ENCODE measurements at regions not wholly inside any gene's neighbourhood (a gene's known extent, or its start where the extent isn't known, plus 50 kb on each side); places are given as distances from the start of the nearest gene placed in this dataset.
"Not testable (repeated sequence)": the region's sequence is repeated elsewhere in the genome, so short reads cannot be mapped to it uniquely, and the experiment has no call there.

DNA sequence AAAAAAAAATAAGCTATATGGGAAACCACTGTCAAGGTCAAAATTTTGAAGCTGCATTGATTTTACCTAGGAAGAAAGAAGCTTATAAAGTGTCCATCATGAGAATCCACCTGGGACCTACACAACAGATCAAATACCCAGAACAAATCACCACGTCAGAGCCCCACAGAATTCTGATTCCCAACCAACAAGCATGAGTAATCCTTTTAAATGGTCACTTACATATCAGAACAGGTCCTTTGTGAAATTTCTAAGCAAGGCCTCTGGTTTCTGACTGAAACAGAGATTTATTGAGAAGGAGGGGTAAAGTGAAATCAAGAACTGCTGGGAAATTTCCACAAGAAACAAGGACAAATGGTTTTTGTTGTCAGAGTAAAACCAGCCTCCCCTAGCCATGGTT lies 93.2 kb downstream of the FOXD4L6 start:
- not testable (repeated sequence) for DNase-seq (ENCODE audit: low read depth in 1 of 2, low spot score in 1 of 2); H3K36me3 ChIP-seq; H3K4me1 ChIP-seq (ENCODE audit: low read depth); H3K27ac ChIP-seq; H3K9me3 ChIP-seq (ENCODE audit: low read depth); H3K4me3 ChIP-seq; H3K27me3 ChIP-seq

DNA sequence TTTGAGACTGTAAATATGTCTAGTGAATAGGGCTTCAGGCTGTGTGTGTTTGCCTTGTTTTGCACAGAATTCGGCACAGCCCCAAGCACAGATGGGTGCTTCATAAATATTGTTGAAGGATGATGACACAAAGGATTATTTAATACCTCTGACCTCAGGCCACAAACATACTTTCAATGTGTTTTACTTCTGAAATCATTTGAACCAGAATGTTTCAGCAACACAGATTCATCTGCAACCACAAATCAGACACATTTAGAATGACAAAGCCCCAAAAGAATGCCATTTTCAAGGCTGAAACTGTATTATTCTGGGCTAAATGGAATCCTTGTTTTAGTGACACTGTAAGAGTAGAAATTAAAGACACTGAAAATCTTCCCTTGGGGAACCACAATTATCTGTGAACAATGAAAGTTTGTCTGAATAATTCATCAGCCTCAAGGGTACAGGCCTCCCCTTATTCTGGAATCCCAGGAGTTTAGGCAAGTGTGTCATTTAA lies 93.7 kb downstream of the FOXD4L6 start:
- not testable (repeated sequence) for H3K4me3 ChIP-seq; H3K4me1 ChIP-seq (ENCODE audit: low read depth); H3K27ac ChIP-seq; H3K36me3 ChIP-seq; H3K9me3 ChIP-seq (ENCODE audit: low read depth); H3K27me3 ChIP-seq
- DNase-seq (ENCODE audit: low read depth in 1 of 2, low spot score in 1 of 2) = peak in 1 of 2 donors; percentile 9

DNA sequence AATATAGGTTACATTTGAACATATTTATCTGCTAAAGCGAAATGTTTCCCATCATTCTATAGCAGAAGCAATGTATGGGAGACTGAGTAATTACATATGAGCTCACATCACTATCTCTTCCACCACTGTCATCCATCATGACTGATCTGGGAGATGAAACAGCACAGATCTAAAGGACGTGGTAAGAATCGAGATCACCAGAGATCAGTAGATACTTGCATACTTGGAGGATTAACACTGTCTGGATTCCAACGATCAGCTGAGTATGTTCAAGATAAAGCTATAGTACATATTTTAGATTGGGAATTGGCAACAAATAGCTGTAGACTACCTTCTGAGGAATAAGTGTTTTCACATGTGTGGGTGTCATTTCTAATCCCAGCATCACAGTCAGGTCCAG lies 94.6 kb downstream of the FOXD4L6 start:
- not testable (repeated sequence) for DNase-seq (ENCODE audit: low read depth in 1 of 2, low spot score in 1 of 2); H3K27me3 ChIP-seq; H3K4me1 ChIP-seq (ENCODE audit: low read depth); H3K9me3 ChIP-seq (ENCODE audit: low read depth); H3K27ac ChIP-seq; H3K4me3 ChIP-seq; H3K36me3 ChIP-seq

DNA sequence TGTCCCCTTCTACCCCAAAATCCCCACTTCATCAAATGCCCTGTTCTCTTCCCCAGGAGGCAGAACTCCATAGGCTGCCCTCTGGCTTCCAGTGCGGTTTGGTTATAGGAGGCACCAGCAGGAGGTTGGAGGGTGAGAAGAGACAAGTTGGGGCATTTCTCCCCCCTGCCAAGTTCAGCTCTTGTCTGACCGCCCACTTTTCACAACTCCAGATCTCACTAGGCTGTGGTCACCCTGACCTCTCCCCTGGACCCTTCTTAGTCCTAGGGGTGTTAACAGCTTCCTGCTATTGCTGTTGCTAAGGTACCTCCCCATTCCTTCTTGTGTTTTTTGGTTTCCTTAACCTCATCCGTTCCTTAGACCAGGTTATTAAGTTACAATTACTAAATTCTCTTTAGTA lies 95.1 kb downstream of the FOXD4L6 start:
- not testable (repeated sequence) for H3K4me1 ChIP-seq (ENCODE audit: low read depth); H3K36me3 ChIP-seq; H3K27ac ChIP-seq; H3K27me3 ChIP-seq; H3K9me3 ChIP-seq (ENCODE audit: low read depth); DNase-seq (ENCODE audit: low read depth in 1 of 2, low spot score in 1 of 2); H3K4me3 ChIP-seq

DNA sequence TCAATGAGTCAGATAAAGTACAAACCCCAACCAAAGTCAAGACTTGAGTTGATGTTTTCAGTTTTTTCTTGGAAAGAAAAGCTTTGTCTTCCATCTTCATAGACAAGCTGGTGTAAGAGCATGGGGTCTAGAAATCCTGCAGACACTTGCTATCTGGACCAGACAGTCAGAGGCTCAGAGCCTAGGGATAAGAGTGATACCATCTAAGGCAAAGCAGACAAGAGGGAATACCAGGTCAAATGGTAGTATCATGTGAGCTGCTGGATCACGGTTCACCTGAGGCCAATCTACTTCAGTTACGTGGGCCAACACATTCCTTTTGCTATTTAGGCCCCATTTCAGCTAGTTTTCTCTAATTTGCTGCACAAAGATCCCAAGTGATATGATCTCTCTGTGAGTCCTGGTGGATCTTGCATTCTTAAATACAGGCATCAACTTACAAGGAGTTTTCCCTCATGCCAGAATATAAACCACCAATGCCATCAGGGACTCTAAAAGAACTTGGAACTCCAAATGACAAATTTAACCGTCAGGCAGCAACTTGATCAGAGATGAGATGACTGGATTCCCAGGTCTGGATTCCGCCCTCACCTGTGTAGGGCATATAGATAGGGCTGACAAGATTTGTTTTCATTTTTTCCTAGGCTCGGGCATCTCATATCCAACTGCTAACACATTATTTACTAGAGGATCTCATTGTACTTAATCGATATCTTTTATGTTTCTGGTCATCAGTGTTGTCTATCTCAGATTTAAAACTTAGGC lies 101.4 kb downstream of the FOXD4L6 start:
- H3K4me3 ChIP-seq; H3K9me3 ChIP-seq (ENCODE audit: low read depth); H3K36me3 ChIP-seq; DNase-seq (ENCODE audit: low read depth in 1 of 2, low spot score in 1 of 2); H3K27me3 ChIP-seq; H3K27ac ChIP-seq; H3K4me1 ChIP-seq (ENCODE audit: low read depth): not testable (repeated sequence)

DNA sequence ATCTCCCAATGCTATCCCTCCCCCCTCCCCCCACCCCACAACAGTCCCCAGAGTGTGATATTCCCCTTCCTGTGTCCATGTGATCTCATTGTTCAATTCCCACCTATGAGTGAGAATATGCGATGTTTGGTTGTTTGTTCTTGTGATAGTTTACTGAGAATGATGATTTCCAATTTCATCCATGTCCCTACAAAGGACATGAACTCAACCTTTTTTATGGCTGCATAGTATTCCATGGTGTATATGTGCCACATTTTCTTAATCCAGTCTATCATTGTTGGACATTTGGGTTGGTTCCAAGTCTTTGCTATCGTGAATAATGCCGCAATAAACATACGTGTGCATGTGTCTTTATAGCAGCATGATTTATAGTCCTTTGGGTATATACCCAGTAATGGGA lies 106.1 kb downstream of the FOXD4L6 start:
- H3K27me3 ChIP-seq; H3K36me3 ChIP-seq; H3K4me1 ChIP-seq (ENCODE audit: low read depth); H3K27ac ChIP-seq; H3K4me3 ChIP-seq; H3K9me3 ChIP-seq (ENCODE audit: low read depth); DNase-seq (ENCODE audit: low read depth in 1 of 2, low spot score in 1 of 2): not testable (repeated sequence)

DNA sequence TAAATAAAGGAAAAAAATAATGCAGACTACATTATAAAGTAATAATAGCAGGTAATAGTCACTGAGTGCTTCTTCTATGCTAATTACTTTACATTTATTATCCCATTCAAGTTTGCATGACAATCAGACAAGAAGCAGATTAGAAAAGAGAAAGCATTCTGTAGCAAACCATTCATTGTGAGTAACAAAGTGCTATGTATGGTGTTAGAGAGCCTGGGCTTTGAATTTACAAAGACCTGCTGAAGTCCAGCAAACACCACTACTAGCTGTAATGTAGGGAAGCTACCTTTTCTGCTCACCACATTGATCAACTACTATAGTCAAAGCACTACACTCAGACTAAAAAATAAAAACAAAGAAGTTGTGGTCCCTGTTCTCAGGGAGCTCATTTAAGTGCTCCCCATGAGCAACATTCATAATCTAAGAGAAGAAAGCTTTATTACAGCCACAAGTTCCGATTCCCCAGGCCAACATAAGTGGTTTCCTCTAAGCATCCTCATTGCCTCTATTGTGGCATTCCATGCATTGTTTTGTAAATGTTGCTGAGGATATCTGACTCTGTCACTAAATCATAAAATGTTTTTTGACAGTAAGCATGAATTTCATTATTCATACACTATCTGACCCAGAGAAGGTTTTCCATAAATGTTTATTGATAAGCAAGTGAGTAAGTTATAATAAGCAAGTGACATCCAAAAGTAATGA lies 108.5 kb downstream of the FOXD4L6 start:
- H3K27ac ChIP-seq; DNase-seq (ENCODE audit: low read depth in 1 of 2, low spot score in 1 of 2); H3K36me3 ChIP-seq; H3K27me3 ChIP-seq; H3K4me1 ChIP-seq (ENCODE audit: low read depth); H3K9me3 ChIP-seq (ENCODE audit: low read depth); H3K4me3 ChIP-seq: not testable (repeated sequence)

DNA sequence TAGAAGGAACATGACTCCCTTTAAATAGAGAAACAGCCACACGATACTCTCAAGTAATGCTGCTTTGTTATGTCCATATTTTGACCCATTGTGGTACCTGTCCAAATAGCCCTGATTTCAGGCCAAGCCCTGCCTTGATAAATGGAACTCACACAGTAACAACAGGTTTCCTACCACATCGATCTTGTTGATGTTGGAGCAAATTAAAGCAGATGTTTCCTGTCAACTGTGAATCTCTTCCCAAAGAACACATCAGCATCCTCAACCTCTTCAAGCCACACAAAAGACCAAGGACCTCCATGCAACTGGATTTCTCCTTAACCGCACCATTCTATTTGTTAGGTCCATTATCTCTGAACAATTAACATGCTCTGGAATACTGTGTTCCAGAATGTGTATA lies 109.5 kb downstream of the FOXD4L6 start:
- not testable (repeated sequence) for H3K4me3 ChIP-seq; H3K9me3 ChIP-seq (ENCODE audit: low read depth); H3K4me1 ChIP-seq (ENCODE audit: low read depth); H3K36me3 ChIP-seq; H3K27ac ChIP-seq; DNase-seq (ENCODE audit: low read depth in 1 of 2, low spot score in 1 of 2); H3K27me3 ChIP-seq

DNA sequence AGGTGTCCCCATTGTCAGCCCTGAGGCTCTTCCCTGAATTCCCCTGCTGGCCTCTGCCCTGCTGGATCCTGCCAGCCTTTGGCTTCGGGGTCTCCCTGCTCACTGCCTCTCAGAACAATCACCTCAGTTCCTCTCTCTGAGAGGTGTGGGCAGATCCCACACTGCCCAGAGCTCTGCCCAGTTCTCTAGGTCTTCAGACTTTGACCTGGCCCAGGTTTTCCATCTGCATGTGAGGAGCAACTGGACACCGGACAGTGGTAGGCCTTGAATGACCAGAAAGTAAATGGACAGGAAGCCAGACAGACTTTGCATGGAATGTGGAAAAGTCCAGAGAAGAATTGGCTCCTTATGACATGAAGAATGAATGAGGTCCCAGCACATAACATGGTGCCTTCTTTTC lies 111.8 kb downstream of the FOXD4L6 start:
- H3K4me3 ChIP-seq; DNase-seq (ENCODE audit: low read depth in 1 of 2, low spot score in 1 of 2); H3K36me3 ChIP-seq; H3K27ac ChIP-seq; H3K27me3 ChIP-seq; H3K9me3 ChIP-seq (ENCODE audit: low read depth); H3K4me1 ChIP-seq (ENCODE audit: low read depth): not testable (repeated sequence)

DNA sequence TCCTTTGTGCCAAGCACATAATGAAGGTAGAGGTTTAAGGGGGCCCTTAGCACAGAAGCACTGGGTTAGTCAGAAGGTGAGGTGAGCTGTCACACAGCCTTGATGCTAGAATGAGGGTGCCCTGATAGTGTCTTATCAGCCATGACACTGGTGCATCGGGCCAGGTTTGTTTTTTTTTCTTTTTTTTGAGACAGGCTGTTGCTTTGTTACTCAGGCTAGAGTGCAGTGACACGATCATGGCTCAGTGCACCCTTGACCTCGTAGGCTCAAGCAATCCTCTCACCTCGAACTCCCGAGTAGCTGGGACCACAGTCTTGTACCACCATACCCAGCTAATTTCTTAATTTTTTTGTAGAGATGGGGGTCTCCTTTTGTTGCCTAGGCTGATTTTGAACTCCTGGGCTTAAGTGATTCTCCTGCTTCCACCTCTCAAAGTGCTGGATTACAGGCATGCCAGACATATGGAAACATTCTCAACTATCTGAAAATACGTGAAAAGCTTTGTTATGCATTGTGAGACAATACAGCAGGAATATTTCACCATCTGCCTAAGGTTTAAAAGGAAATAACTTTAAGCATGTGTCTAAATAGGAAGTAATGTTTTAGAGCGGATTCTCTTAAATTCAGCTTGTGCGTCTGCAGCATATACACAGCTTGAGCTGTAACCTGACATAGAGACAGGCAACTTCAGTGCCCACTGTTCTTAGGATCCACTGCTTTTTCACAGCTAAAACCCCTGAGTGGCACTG lies 128.4 kb downstream of the FOXD4L6 start:
- not testable (repeated sequence) for DNase-seq (ENCODE audit: low read depth in 1 of 2, low spot score in 1 of 2); H3K9me3 ChIP-seq (ENCODE audit: low read depth); H3K4me3 ChIP-seq; H3K27me3 ChIP-seq; H3K4me1 ChIP-seq (ENCODE audit: low read depth); H3K36me3 ChIP-seq; H3K27ac ChIP-seq

DNA sequence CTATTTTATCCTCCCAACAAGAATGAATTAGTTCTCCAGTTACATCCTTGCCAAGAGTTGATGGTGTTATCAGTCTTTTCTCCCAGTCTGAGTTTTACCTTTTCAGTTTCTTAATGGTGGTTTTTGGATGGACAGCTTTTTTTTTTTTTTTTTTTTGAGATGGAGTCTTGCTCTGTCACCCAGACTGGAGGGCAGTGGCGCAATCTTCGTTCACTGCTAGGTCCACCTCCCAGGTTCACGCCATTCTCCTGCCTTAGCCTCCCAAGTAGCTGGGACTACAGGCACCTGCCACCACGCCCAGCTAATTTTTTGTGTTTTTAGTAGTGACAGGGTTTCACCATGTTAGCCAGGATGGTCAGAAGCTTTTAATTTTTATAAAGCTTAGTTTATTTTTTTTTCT lies 133.0 kb downstream of the FOXD4L6 start:
- not testable (repeated sequence) for H3K36me3 ChIP-seq; H3K9me3 ChIP-seq (ENCODE audit: low read depth); H3K27me3 ChIP-seq; H3K4me1 ChIP-seq (ENCODE audit: low read depth); H3K27ac ChIP-seq; H3K4me3 ChIP-seq; DNase-seq (ENCODE audit: low read depth in 1 of 2, low spot score in 1 of 2)

DNA sequence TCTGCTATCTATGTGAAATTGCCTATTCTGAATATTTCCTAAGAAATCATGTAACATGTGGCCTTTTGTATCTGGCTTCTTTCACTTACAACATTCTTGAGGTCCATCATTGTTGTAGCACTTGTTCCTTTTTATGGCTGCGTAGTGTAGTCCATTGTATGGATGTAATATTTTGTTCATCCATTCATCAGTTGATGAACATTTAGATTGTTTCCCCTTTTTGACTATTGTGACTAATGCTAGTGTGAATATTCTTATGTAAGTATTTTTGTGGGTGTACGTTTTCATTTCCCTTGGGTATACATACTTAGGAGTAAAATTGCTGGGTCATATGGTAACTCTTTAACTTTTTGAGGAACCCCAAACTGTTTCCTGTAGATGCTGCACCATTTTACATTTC lies 134.6 kb downstream of the FOXD4L6 start:
- H3K4me1 ChIP-seq (ENCODE audit: low read depth); H3K27ac ChIP-seq; H3K9me3 ChIP-seq (ENCODE audit: low read depth); DNase-seq (ENCODE audit: low read depth in 1 of 2, low spot score in 1 of 2); H3K4me3 ChIP-seq; H3K36me3 ChIP-seq; H3K27me3 ChIP-seq: not testable (repeated sequence)

DNA sequence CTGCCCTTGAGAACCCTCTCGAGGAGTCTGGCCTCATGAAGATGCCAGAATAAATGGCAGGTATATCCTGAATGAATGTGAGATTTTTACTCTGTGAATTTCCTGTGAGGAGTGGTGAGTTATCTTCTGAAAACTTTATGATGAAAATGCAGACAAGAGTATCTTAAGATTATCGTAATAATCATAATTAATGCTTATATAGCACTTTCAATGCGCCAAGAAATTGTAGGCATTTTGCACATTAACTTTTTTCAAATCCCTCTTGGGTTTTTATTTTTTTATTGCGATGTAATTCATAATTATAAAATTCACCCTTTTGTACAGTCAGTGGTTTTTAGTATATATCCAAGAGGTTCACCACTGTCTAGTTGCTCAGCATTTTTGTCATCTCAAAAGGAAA lies 135.1 kb downstream of the FOXD4L6 start:
- not testable (repeated sequence) for DNase-seq (ENCODE audit: low read depth in 1 of 2, low spot score in 1 of 2); H3K27ac ChIP-seq; H3K4me1 ChIP-seq (ENCODE audit: low read depth); H3K9me3 ChIP-seq (ENCODE audit: low read depth); H3K4me3 ChIP-seq; H3K36me3 ChIP-seq; H3K27me3 ChIP-seq

DNA sequence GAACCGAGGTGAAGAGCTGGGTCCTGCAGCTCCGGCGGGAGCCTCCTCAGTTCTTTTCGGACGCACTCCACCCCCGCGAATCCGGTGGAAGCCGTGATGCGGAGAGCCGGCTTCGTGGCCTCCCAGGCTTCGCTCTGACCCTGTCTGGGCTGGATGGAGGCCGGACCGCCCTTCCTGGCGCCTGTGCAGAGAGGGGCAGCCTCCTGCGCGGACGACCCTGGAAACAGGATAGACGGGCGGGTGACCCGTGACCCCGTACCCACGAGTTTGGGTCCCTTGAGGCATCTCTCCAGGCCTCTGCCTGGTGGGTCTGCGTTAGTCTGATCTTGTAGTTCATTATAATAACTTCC lies 136.0 kb downstream of the FOXD4L6 start:
- peak in 1 of 2 donors; percentile 42 for DNase-seq (ENCODE audit: low read depth in 1 of 2, low spot score in 1 of 2)
- Histone ChIP-seq H3K4me3 (peak overlapping the region; percentile 52), H3K27ac (peak overlapping the region; percentile 75)
- H3K27me3 ChIP-seq; H3K9me3 ChIP-seq (ENCODE audit: low read depth); H3K4me1 ChIP-seq (ENCODE audit: low read depth); H3K36me3 ChIP-seq: not testable (repeated sequence)
